D721Med (cell line): ENCODE measurements at regions not wholly inside any gene's neighbourhood (a gene's known extent, or its start where the extent isn't known, plus 50 kb on each side); places are given as distances from the start of the nearest gene placed in this dataset.
"Not testable (repeated sequence)": the region's sequence is repeated elsewhere in the genome, so short reads cannot be mapped to it uniquely, and the experiment has no call there.

Experiments used
- DNase-seq: peaks from one replicate; pipeline ENCODE4 v3.0.0; 2011; ENCODE audit warnings: low spot score; ENCODE audit not compliant: insufficient read length
- FAIRE-seq: peaks from 2 replicates; lab custom pipeline; 2011; peaks lifted over from hg19 to GRCh38; lab: Jason Lieb, UNC
- TF ChIP-seq, protein P1 (sequence below): IDR thresholded peaks from 2 replicates; pipeline ENCODE4 v1.5.1; 2012; ENCODE audit warnings: mild to moderate bottlenecking, control low read depth; ENCODE audit not compliant: insufficient read depth; ENCODE audit errors: missing control alignments

- DNase-seq (no peak), FAIRE-seq (no peak)
- TF ChIP-seq, protein P1, sequence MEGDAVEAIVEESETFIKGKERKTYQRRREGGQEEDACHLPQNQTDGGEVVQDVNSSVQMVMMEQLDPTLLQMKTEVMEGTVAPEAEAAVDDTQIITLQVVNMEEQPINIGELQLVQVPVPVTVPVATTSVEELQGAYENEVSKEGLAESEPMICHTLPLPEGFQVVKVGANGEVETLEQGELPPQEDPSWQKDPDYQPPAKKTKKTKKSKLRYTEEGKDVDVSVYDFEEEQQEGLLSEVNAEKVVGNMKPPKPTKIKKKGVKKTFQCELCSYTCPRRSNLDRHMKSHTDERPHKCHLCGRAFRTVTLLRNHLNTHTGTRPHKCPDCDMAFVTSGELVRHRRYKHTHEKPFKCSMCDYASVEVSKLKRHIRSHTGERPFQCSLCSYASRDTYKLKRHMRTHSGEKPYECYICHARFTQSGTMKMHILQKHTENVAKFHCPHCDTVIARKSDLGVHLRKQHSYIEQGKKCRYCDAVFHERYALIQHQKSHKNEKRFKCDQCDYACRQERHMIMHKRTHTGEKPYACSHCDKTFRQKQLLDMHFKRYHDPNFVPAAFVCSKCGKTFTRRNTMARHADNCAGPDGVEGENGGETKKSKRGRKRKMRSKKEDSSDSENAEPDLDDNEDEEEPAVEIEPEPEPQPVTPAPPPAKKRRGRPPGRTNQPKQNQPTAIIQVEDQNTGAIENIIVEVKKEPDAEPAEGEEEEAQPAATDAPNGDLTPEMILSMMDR: no peak
These were observed 133.6 kb upstream of the TUT7 start for GRCh38 chr9:86487838-86488233.

DNA sequence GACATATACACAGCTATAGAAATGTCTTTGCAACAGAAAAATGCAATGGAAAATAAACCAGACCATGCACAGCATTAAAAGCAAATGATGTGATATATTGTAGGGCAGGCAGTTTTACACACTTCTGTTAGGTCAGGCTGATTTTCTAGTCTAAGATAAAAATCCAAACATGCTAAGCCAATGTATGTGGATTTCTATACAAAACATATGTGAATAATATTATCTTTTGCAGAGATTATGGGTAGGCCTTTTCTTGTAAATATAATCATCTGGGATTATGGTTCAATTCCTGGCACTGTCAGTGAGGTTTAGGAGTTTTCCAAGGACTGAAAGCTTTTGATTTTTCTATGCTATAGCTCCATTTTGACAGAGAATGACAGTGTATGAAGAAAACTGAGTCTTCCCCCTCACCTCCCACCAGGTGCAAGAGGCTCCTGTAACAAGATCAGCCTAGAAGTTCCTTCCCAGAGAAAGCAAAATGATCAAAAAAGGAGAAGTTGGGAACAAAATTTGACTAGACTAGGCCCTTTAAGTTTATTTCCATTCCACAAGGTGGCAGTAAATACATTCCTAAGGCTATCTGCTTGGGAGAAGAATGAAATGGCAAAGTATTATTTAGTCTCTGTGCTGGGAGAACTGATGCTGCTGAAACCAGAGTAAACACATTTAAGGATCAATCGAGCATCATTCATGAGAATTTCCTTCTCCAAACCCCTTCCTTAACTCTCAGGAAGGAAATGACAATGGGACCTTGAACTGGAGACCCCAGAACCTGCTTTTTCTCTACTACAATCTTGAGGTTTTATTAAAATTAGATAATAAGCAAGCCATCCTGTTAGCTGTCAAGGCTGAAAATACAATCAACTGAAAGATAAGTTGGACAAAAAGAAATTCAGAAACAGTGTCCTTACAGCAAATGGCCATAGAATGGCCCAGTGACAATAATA is 133.0 kb upstream of the TUT7 start:
- DNase-seq (no peak), FAIRE-seq (no peak)
- TF ChIP-seq, protein P1: peak; percentile 66

GRCh38 chr9:86485359-86485758 is 131.1 kb upstream of the TUT7 start:
- FAIRE-seq (no peak), DNase-seq (no peak)
- TF ChIP-seq, protein P1: no peak

DNA sequence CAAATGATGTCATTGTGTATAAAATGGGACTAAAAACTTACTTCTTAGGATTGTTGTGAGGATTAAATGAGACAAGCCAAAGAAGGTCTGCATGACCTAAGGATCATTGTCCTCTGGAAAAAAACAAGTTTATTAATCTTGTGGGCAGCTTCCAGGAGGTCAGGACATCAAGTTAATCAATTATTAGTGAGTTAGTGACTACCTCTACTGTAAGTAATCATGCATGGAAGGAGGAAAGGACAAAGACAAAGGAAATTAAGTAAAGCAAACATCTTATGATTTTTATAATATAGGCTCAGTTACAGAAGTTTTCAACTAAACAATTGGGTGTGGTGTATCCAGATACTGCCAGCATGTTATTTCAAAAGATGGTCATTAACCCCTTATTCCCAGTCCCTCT is 129.3 kb upstream of the TUT7 start:
- TF ChIP-seq, protein P1: no peak
- no peak for FAIRE-seq
- no peak for DNase-seq

DNA sequence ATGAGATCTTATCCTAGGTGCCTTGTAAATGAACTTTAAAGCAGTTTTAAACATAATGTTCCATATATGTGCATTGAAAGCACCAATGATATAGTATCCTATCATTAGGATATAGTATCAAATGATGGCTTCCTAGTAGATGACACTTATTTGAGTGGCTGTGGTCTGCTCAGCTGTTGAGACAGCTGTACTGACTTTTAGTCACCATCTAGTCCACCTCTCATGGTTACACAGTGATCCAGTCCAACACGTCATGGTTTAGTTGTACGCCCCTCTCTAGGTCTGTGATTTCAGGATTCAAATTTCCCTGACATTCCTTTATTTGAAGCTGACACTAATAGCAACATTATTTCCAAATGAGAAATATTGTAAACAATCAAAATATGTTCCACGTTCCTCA is 127.3 kb upstream of the TUT7 start:
- no peak for FAIRE-seq
- DNase-seq: no peak
- TF ChIP-seq, protein P1: no peak

DNA sequence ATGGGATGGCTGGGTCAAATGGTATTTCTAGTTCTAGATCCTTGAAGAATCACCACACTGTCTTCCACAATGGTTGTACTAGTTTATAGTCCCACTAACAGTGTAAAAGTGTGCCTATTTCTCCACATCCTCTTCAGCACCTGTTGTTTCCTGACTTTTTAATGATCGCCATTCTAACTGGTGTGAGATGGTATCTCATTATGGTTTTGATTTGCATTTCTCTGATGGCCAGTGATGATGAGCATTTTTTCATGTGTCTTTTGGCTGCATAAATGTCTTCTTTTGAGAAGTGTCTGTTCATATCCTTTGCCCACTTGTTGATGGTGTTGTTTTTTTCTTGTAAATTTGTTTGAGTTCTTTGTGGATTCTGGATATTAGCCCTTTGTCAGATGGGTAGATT is 121.0 kb upstream of the TUT7 start:
- not testable (repeated sequence) for DNase-seq, FAIRE-seq

DNA sequence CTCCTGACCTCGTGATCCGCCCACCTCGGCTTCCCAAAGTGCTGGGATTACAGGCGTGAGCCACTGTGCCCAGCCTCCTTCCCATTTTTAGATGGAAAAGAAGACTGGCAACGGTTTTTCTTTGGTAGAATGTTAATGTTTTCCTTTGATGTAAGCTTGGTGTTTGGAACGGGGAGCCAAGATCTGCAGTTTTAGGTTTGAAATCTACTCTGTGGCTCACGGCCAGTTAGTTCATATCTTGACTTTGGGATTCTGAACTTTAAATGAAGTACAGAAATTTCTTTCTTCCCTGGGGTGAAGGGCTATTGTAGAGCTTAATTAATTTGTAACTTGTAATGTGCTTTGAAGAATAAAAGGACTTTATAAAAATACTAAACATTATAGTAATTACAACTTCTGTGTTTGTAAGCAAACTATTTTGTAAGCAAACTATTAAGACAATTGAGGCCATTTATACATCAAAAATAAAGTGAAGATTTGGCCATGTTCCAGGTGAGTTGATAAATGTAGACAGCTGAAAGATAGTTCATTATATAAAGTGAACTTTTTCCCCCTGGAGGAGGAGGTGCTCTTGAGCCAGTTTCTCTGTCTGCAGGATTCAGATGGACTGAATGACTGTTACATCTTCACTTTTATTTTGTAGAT is 117.1 kb upstream of the TUT7 start:
- no peak for DNase-seq
- FAIRE-seq: no peak
- TF ChIP-seq, protein P1: no peak
